Kidney epithelial cell (primary cell): ENCODE measurements at regions not wholly inside any gene's neighbourhood (a gene's known extent, or its start where the extent isn't known, plus 50 kb on each side); places are given as distances from the start of the nearest gene placed in this dataset.

Experiments
- DNase-seq: peaks from one replicate; pipeline ENCODE4 v3.0.0-alpha.2; 2010; ENCODE audit warnings: low read depth
- H3K27me3 ChIP-seq: 2 replicates; pipeline ENCODE4 v1.6.0; 2011; ENCODE audit warnings: low read length; ENCODE audit not compliant: control insufficient read depth, insufficient read depth
- H3K36me3 ChIP-seq: 2 replicates; pipeline ENCODE4 v1.5.1; 2011; ENCODE audit warnings: low read length; ENCODE audit not compliant: control insufficient read depth, insufficient read depth
- H3K4me3 ChIP-seq: 2 replicates; pipeline ENCODE4 v1.5.1; 2011; ENCODE audit warnings: low read depth, mild to moderate bottlenecking, control low read depth, low read length
- TF ChIP-seq, protein P1 (sequence below): IDR thresholded peaks from 2 replicates; pipeline ENCODE4 v1.5.1; 2011; ENCODE audit warnings: mild to moderate bottlenecking, moderate library complexity, low read length, control low read depth, inconsistent platforms; ENCODE audit not compliant: insufficient read depth, poor library complexity, severe bottlenecking

DNA sequence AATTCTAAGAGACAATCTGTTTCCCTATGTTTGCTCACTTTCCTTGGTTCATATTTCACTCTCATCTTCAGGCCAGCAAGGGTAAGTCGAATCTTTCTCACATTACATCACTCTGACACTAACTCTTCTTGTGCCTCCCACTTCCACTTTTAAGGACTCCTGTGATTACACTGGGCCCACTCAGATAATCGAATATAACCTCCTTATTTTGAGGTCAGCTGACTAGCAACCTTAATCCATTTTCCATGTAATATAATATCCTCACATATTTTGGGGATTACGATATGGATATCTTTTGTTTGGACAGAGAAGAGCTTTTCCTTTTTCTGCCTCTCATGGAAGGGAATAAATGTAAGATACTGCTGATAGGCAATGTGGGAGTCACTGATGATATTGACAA is 2015.7 kb upstream of the LRRTM1 start:
- H3K36me3 ChIP-seq: no peaks in the 10 kb centered on the region
- TF ChIP-seq, protein P1, sequence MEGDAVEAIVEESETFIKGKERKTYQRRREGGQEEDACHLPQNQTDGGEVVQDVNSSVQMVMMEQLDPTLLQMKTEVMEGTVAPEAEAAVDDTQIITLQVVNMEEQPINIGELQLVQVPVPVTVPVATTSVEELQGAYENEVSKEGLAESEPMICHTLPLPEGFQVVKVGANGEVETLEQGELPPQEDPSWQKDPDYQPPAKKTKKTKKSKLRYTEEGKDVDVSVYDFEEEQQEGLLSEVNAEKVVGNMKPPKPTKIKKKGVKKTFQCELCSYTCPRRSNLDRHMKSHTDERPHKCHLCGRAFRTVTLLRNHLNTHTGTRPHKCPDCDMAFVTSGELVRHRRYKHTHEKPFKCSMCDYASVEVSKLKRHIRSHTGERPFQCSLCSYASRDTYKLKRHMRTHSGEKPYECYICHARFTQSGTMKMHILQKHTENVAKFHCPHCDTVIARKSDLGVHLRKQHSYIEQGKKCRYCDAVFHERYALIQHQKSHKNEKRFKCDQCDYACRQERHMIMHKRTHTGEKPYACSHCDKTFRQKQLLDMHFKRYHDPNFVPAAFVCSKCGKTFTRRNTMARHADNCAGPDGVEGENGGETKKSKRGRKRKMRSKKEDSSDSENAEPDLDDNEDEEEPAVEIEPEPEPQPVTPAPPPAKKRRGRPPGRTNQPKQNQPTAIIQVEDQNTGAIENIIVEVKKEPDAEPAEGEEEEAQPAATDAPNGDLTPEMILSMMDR: no peak
- no peak for DNase-seq
- H3K27me3 ChIP-seq: no peaks in the 10 kb centered on the region
- no peak overlapping the region for H3K4me3 ChIP-seq

DNA sequence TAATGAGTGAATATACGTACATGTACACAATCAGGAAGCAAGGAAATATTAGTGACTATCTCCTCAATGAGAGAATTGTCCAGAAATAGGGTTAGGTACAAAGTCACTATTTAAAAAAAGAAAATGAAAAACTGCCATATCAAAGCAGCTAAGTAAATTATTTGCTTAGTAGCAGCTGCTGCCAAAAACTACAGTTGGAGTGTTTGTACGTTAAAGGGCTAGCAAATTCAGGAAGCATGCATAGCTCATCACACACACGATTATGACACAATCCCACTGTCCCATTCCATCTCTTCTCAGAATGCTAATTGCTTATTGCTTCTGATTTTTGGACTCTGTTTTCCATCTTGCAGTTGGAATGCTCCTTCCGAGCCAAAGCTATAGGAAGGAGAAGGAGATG is 2012.5 kb upstream of the LRRTM1 start:
- H3K36me3 ChIP-seq: no peaks in the 10 kb centered on the region
- no peak overlapping the region for H3K4me3 ChIP-seq
- TF ChIP-seq, protein P1: no peak
- H3K27me3 ChIP-seq: no peaks in the 10 kb centered on the region
- no peak for DNase-seq

DNA sequence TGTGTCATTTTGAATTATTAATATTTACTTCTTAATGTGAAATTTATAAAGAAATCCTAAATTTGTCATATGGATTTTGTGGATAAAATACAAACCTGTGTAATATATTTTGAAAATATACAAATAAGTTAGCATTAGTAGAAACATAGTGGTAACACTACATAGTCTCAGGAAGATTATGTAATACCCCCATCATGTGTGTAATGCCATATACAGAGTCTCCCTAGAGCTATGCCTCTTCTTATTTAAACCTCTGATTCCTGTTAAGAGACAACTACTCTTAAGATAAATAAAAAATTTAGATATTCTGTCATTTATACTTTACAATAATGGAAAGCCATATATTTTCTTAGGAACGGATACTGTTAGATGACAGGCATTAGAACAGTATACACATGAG is 2012.0 kb upstream of the LRRTM1 start:
- H3K27me3 ChIP-seq: no peaks in the 10 kb centered on the region
- no peaks in the 10 kb centered on the region for H3K36me3 ChIP-seq
- H3K4me3 ChIP-seq: no peak overlapping the region
- TF ChIP-seq, protein P1: no peak
- no peak for DNase-seq

DNA sequence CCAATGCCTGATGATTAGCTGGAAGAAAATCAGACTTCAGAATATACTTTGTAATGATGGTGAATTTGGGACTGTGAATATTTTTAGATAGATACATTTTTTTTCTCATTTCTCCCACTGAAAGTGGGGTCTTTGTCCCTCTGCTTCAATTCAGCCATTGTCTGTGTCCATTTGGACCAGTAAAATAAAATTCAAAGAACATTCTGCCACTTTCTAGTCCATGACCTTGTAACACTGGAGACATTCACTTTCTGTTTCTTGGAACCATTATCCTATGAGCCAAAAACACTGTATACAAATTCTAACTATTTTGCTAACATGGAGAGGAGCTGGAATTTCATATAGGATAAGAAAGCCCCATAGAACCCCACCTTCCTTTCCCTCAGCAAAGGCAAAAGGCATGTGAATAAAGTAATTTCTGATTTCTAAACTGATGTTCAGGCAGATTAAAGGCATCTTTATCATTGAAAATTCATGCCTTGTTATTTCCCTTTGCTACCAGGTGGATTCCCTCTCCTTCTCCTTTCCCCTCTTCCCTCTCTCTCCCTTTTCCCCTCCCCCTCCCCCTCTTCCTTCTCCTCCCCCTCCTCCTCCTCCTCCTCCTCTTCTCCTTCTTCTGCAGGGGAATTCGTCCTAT is 2010.4 kb upstream of the LRRTM1 start:
- Histone ChIP-seq H3K4me3 (no peak overlapping the region), H3K36me3 (no peaks in the 10 kb centered on the region), H3K27me3 (no peaks in the 10 kb centered on the region)
- DNase-seq: no peak
- TF ChIP-seq, protein P1: no peak

DNA sequence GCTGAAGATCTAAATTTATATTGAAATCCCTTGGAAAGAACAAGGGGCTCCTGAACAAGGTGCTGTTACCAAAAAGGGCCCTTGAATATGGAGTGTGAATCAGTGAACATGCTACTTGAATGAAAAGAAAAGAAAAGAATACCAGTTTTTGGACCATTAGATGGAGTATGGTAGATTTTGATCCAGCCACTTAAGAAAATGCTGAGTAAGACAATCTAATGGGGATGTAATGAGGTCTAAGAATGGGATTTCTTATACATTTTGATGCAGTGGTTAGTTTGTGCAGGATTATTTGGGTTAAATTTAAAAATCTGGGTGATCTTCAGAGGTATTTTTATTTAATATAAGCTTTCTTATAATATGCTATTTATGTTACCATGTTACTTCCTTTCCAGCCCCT is 2003.0 kb upstream of the LRRTM1 start:
- no peaks in the 10 kb centered on the region for H3K27me3 ChIP-seq
- TF ChIP-seq, protein P1: no peak
- no peak overlapping the region for H3K4me3 ChIP-seq
- DNase-seq: no peak
- H3K36me3 ChIP-seq: no peaks in the 10 kb centered on the region

DNA sequence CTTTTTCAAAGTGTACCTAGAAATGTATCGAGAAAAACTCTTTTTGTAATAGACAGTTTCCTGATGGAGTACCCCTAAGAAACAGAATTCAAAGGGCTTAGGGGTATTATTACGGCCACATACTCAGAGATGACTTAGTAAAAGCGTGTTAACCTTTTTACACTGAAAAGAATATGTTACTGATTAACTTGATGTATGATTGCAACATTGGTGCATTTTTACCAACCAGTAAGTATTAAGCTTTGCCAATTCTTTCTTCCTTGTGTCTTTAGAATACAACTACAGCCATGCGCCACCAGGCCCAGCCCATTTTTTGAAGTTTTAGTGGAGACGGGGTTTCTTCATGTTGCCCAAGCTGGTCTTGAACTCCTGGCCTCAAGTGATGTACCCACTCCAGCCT is 1997.0 kb upstream of the LRRTM1 start:
- Histone ChIP-seq H3K36me3 (no peaks in the 10 kb centered on the region), H3K4me3 (no peak overlapping the region), H3K27me3 (no peaks in the 10 kb centered on the region)
- TF ChIP-seq, protein P1: no peak
- no peak for DNase-seq
